Retina (tissue), 1 donor: ENCODE measurements at regions not wholly inside any gene's neighbourhood (a gene's known extent, or its start where the extent isn't known, plus 50 kb on each side); places are given as distances from the start of the nearest gene placed in this dataset.

Experiments
- DNase-seq: peaks from one replicate; pipeline ENCODE4 v3.0.0-alpha.2; 2016

DNA sequence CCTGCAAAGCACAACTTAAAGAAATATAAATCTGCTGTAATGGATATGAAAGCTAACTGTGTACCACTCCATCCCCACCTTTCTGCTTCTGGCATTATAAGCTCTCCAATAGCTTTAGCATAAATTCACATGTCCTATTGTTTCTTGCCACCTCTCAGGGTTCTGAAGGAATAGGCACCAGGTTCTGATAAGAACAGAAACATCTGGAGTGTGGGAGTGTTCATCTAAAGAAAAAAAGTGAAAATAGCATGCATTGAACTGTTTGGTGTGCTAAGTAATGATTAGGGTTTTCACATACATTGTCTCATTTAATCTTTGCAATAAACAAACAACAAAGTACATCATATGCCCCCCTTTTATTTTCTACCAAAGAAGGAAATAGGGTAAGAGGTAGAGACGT lies 72.3 kb downstream of the FAM76B start:
- DNase-seq = no peak

DNA sequence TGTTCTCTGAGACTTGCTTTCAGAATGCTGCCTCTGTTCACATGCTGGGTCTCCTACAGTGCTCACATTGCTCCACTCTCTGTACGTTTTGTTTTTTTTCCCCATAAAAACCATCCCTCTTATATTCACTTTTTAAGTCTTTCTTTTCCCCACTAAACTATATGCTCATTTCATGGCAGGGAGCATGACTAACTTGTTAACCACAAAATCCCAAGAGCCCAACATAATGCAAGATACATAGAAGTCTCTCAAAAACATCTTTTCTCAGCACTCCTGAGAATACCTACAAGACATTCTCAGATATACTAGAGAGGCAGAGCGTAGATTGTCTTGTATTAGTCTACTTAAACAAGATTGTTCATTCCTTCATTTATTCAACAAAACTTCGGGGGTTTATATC lies 73.3 kb downstream of the FAM76B start:
- DNase-seq = no peak

DNA sequence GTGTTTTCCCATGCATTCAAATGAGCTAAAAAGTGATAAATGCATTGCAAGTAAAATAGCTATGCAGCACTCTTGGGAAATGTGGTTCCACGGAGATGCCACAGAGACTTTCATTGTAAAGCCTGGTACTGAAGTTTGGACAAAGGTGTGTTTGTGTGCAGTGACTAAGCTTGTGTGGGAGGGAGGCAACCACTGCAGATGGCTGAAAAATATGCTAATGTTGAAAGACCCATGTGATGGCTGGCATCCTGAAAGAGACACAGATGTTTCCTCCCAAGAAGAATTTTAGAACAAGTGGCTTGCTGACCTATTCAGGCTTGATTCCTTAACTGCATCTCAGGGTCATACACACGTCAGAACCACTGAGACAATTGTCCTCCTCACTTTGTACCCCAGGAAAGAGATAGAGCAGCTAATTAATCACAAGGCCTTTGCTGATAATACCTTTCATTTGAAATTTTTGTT lies 73.8 kb downstream of the FAM76B start:
- no peak for DNase-seq

- no peak for DNase-seq
Observed at GRCh38 chr11:95714843-95715776, 74.5 kb downstream of the FAM76B start.

GRCh38 chr11:95713428-95713827 lies 76.2 kb downstream of the FAM76B start:
- DNase-seq = no peak

GRCh38 chr11:95711945-95712221 lies 77.7 kb downstream of the FAM76B start:
- DNase-seq = no peak

GRCh38 chr11:95711162-95711944 lies 78.2 kb downstream of the FAM76B start:
- no peak for DNase-seq

DNA sequence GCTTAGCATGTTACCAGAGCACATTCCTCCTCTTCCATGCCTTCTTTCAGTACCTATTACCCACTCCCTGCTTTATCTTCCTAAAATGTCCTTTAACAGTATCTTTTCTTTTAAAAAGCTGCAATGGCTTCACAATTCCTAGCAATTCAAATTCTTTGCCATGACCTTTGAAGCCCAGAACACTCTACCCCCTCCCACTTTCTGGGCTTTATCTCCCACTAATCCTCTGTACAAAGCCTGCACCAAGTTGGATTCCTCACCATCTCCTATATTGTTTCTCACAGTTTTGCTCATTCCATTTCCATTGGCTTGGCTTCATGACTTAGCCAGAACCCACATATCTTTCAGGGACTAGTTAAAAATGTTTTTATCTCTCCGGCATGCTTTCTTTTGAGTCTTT lies 80.9 kb downstream of the FAM76B start:
- no peak for DNase-seq

DNA sequence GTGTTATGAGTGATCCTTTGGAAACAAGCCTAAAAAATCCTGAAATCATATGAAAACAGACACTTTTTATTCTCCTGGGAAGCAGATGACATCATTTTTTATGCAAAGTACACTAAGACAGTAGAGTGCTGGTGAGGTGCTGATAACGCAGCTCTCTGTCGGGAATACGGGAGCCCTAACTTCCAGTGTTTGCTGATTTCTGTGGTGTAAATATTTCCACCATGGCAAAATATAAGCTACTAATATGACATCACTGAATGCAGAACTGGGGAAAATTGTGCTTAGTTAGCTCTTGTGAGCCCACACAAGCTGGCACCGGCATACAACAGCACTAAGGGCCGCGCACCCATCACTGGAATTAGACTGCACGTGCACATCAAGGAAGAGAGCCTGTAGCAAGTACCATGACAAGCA lies 82.6 kb downstream of the FAM76B start:
- no peak for DNase-seq

DNA sequence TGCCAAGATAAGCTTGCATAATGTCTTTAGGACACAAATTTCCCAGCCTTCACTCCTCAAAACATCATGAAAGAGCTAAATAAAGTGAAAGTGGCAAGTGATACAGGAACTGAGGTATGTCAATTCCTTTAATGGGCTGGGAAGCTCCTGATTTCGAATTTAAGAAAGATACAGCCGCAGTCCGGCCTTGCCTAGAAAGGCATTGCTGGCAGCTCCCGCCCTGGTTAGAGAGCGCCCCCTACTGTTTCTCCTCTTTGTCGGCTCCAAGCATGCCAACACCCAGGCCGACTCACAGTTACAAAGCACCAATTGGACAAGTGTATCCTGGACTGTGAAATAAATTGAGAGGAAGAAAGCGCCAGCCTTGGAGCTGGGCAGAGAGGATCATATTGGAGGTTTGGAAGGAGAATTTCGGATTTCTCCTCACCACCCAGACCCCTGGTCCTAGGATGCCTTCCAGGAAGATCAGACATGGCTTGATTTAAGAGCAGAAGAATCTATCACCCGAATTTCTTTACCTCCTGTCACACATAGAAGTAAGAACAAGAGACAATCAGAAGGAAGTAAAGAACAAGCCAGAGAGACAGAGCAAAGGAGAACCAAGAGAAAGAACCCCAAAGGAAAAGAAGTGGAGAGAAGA lies 84.0 kb downstream of the FAM76B start:
- peak; percentile 90 for DNase-seq

GRCh38 chr11:95704865-95705264 lies 84.7 kb downstream of the FAM76B start:
- DNase-seq = no peak

DNA sequence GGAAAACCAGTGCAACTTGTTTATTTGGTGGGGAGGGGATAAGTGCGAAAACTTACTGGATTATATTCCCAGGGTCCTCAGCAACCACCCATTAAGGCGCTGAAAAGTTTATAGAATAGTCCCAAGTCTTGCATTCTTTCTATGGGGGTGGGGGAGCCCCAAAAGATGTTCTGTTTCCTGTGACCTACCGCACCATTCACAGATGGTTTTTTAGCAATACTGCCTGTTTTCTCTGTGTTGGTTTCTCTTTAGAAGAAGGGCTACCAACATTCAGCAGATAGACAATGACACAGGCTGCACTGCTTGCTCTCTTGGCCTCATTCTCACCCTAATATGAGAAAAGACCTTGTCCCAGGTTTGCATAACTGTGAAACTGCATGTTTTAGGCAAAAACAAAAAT lies 86.5 kb downstream of the FAM76B start:
- DNase-seq = no peak

GRCh38 chr11:95702526-95702925 lies 87.1 kb downstream of the FAM76B start:
- DNase-seq = no peak

DNA sequence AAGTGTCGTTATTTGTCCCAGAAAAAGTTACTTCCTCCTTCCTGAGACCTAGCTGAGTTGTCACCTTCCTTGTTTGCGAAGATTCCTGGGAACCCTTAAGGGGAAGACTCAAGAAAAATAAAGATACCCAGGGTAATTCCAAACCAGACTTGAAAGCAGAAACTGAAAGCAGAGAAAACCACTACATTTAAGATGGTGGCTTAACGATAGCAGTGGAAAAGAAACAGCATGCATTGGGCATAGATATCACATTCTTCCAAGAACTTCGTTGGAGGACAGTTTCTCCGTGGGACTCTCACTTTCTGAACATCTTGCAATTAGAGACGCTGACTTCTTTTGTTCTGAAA lies 89.1 kb downstream of the FAM76B start:
- DNase-seq = no peak

- DNase-seq = no peak
Observed at GRCh38 chr11:95699631-95700470, 89.7 kb downstream of the FAM76B start.

- DNase-seq = no peak
Observed at GRCh38 chr11:95698676-95699557, 90.7 kb downstream of the FAM76B start.

- DNase-seq = no peak
Observed at GRCh38 chr11:95697614-95698408, 91.8 kb downstream of the FAM76B start.

GRCh38 chr11:95695181-95695580 lies 94.4 kb downstream of the FAM76B start:
- DNase-seq = no peak

- DNase-seq = no peak
Observed at GRCh38 chr11:95693298-95693697, 96.3 kb downstream of the FAM76B start.

DNA sequence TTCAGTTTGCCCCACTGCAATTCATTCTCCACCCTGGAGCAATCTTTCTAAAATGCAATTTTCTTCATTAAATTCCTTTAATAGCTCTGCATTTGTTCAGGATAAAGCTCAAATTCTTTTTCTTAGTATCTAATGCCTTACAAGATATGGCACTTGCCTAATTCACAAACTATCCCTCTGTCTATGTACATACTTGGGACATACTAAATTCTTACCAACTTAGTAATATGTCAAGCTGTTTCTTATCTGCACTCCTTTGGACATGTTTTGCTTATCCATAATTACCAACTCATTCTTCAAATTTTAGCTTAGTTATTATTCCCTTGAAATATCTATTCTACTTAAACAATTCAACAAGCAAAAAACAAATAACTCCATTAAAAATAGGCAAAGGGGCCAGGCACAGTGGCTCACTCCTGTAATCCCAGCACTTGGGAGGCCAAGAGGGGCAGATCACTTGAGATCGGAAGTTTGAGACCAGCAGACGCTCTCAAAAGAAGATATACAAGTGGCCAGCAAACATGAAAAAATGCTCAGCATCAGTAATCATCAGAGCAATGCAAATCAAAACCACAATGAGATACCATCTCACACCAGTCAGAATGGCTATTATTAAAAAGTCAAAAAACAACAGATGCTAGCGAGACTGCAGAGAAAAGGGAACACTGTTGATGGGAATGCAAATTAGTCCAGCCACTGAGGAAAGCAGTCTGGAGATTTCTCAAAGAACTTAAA lies 96.9 kb downstream of the FAM76B start:
- DNase-seq = no peak
